GM12878 (cell line): ENCODE measurements at regions not wholly inside any gene's neighbourhood (a gene's known extent, or its start where the extent isn't known, plus 50 kb on each side); places are given as distances from the start of the nearest gene placed in this dataset.

ENCODE experiments used
- BRCA1 ChIP-seq: IDR thresholded peaks from 2 replicates; pipeline ENCODE4 v1.6.1; 2011; ENCODE audit warnings: low read depth, low read length, improper control_type of control experiment
- CEBPB ChIP-seq, 2 experiments: fragments of 150-350 bp in 1 of 2; IDR thresholded peaks; 2 replicates each; pipeline ENCODE4 v1.6.1; 2012 to 2014; ENCODE audit warnings: low read depth in 2 of 2, low read length in 2 of 2, borderline replicate concordance in 1 of 2, inconsistent platforms in 1 of 2
- MTA3 ChIP-seq: IDR thresholded peaks from 2 replicates; pipeline ENCODE4 v1.6.1; 2012; ENCODE audit warnings: low read length, inconsistent platforms, borderline replicate concordance
- NFYA ChIP-seq: IDR thresholded peaks from 2 replicates; pipeline ENCODE4 v1.6.1; 2011; ENCODE audit warnings: low read depth, mild to moderate bottlenecking, low read length, improper control_type of control experiment, borderline replicate concordance
- PAX8 ChIP-seq: fragments of 450-650 bp; IDR thresholded peaks from 2 replicates; pipeline ENCODE4 v1.6.1; 2017; ENCODE audit warnings: mild to moderate bottlenecking, moderate library complexity
- POLR2A ChIP-seq: IDR thresholded peaks from 2 replicates; pipeline ENCODE4 v1.6.1; 2011; ENCODE audit warnings: low read depth, mild to moderate bottlenecking, low read length
- RAD21 ChIP-seq: IDR thresholded peaks from 2 replicates; pipeline ENCODE4 v1.6.1; 2011; ENCODE audit warnings: mild to moderate bottlenecking, low read depth, low read length, moderate library complexity; ENCODE audit not compliant: insufficient read depth
- SIN3A ChIP-seq: IDR thresholded peaks from 2 replicates; pipeline ENCODE4 v1.6.1; 2012; ENCODE audit warnings: low read depth, low read length, improper control_type of control experiment
- TF ChIP-seq, protein P1 (sequence below), 3 experiments: IDR thresholded peaks in 2 of 3; conservative IDR thresholded peaks in 1 of 3; 2 replicates each; pipeline ENCODE4 v1.5.1; 2011; ENCODE audit warnings: low read depth in 3 of 3, low read length in 3 of 3, mild to moderate bottlenecking in 3 of 3, control low read depth in 2 of 3, moderate library complexity in 2 of 3, inconsistent platforms in 1 of 3, mixed read lengths in 1 of 3; ENCODE audit not compliant: control insufficient read depth in 2 of 3, insufficient read depth in 1 of 3; ENCODE audit errors: extremely low read depth in 1 of 3

DNA sequence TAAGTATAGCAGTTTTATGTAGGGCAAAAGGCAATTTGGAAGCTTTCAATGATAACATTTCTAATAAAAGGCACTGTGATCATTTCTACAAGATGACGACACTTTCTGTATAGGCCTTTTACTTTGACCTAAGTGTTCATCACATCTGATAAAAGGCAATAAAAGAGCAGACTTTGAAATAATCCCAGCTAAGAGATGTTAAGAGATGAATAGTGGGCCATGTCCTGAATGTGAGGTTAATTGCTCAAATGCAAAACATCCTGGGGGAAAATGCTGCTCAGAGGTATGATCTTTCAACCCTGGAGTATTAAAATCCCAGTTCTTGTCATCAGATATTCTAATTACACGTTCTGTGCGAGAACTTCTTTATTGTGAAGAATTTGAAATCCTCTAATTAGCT, 677.6 kb downstream of the SOCS6 start:
- TF ChIP-seq CEBPB (IDR thresholded peaks at IDR 0.05; ENCODE audit: borderline replicate concordance in 1 of 2, low read depth in 2 of 2, low read length in 2 of 2) (no peak), NFYA (no peak), SIN3A (no peak), MTA3 (no peak), BRCA1 (no peak), POLR2A (no peak), RAD21 (no peak), PAX8 (no peak)
- TF ChIP-seq, protein P1, sequence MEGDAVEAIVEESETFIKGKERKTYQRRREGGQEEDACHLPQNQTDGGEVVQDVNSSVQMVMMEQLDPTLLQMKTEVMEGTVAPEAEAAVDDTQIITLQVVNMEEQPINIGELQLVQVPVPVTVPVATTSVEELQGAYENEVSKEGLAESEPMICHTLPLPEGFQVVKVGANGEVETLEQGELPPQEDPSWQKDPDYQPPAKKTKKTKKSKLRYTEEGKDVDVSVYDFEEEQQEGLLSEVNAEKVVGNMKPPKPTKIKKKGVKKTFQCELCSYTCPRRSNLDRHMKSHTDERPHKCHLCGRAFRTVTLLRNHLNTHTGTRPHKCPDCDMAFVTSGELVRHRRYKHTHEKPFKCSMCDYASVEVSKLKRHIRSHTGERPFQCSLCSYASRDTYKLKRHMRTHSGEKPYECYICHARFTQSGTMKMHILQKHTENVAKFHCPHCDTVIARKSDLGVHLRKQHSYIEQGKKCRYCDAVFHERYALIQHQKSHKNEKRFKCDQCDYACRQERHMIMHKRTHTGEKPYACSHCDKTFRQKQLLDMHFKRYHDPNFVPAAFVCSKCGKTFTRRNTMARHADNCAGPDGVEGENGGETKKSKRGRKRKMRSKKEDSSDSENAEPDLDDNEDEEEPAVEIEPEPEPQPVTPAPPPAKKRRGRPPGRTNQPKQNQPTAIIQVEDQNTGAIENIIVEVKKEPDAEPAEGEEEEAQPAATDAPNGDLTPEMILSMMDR (IDR thresholded peaks at IDR 0.05 in 2 of 3, conservative IDR thresholded peaks at IDR 0.05 in 1 of 3; ENCODE audit: control insufficient read depth in 2 of 3, extremely low read depth in 1 of 3, insufficient read depth in 1 of 3, low read depth in 3 of 3, low read length in 3 of 3) = no peak
